ENCODE measurements at regions not wholly inside any gene's neighbourhood (a gene's known extent, or its start where the extent isn't known, plus 50 kb on each side); places are given as distances from the start of the nearest gene placed in this dataset.

GRCh38 chr14:78083837-78084236 lies 86.3 kb upstream of the NRXN3 start:
- no peak overlapping the region for H3K4me3 ChIP-seq
- no peaks in the 10 kb centered on the region for H3K4me1 ChIP-seq
- H3K27ac ChIP-seq = no peak overlapping the region
- H3K9ac ChIP-seq (ENCODE audit: low read depth in 2 of 2, low read length in 2 of 2) = no peak overlapping the region
- intact Hi-C loops (cut with DNase I) = no loop called here
- no peaks in the 10 kb centered on the region for H3K27me3 ChIP-seq
- no peaks in the 10 kb centered on the region for H3K36me3 ChIP-seq
- no peak for DNase-seq
- no peaks in the 10 kb centered on the region for H3K9me3 ChIP-seq
- TF ChIP-seq CTCF (IDR thresholded peaks at IDR 0.05) = no peak

GRCh38 chr14:78086342-78086741 lies 83.8 kb upstream of the NRXN3 start:
- no peaks in the 10 kb centered on the region for H3K4me1 ChIP-seq
- no peak overlapping the region for H3K4me3 ChIP-seq
- no peak for DNase-seq
- H3K9ac ChIP-seq (ENCODE audit: low read depth in 2 of 2, low read length in 2 of 2) = no peak overlapping the region
- no peak for TF ChIP-seq CTCF (IDR thresholded peaks at IDR 0.05)
- H3K36me3 ChIP-seq = no peaks in the 10 kb centered on the region
- intact Hi-C loops (cut with DNase I) = no loop called here
- no peaks in the 10 kb centered on the region for H3K27me3 ChIP-seq
- H3K9me3 ChIP-seq = no peaks in the 10 kb centered on the region
- no peak overlapping the region for H3K27ac ChIP-seq

- no peak for DNase-seq
- H3K27me3 ChIP-seq = no peaks in the 10 kb centered on the region
- no peak overlapping the region for H3K4me3 ChIP-seq
- no peaks in the 10 kb centered on the region for H3K9me3 ChIP-seq
- H3K27ac ChIP-seq = no peak overlapping the region
- TF ChIP-seq CTCF (IDR thresholded peaks at IDR 0.05) = no peak
- H3K36me3 ChIP-seq = no peaks in the 10 kb centered on the region
- intact Hi-C loops (cut with DNase I) = no loop called here
- H3K4me1 ChIP-seq = no peaks in the 10 kb centered on the region
- H3K9ac ChIP-seq (ENCODE audit: low read depth in 2 of 2, low read length in 2 of 2) = no peak overlapping the region
These were observed 81.3 kb upstream of the NRXN3 start for GRCh38 chr14:78088916-78089315.

GRCh38 chr14:78090864-78091263 lies 79.3 kb upstream of the NRXN3 start:
- intact Hi-C loops (cut with DNase I) = no loop called here
- no peak overlapping the region for H3K9ac ChIP-seq (ENCODE audit: low read depth in 2 of 2, low read length in 2 of 2)
- no peaks in the 10 kb centered on the region for H3K9me3 ChIP-seq
- H3K27ac ChIP-seq = no peak overlapping the region
- DNase-seq = no peak
- no peak overlapping the region for H3K4me3 ChIP-seq
- H3K4me1 ChIP-seq = no peaks in the 10 kb centered on the region
- H3K36me3 ChIP-seq = no peaks in the 10 kb centered on the region
- no peaks in the 10 kb centered on the region for H3K27me3 ChIP-seq
- TF ChIP-seq CTCF (IDR thresholded peaks at IDR 0.05) = no peak

GRCh38 chr14:78091361-78091760 lies 78.8 kb upstream of the NRXN3 start:
- no peak overlapping the region for H3K4me3 ChIP-seq
- no peak overlapping the region for H3K9ac ChIP-seq (ENCODE audit: low read depth in 2 of 2, low read length in 2 of 2)
- intact Hi-C loops (cut with DNase I) = no loop called here
- H3K27ac ChIP-seq = no peak overlapping the region
- H3K27me3 ChIP-seq = no peaks in the 10 kb centered on the region
- no peak for TF ChIP-seq CTCF (IDR thresholded peaks at IDR 0.05)
- no peak for DNase-seq
- no peaks in the 10 kb centered on the region for H3K9me3 ChIP-seq
- no peaks in the 10 kb centered on the region for H3K4me1 ChIP-seq
- no peaks in the 10 kb centered on the region for H3K36me3 ChIP-seq

- Histone ChIP-seq H3K4me1 (no peaks in the 10 kb centered on the region), H3K27me3 (no peaks in the 10 kb centered on the region), H3K27ac (no peak overlapping the region), H3K9me3 (no peaks in the 10 kb centered on the region), H3K4me3 (no peak overlapping the region), H3K36me3 (no peaks in the 10 kb centered on the region), H3K9ac (ENCODE audit: low read depth in 2 of 2, low read length in 2 of 2) (no peak overlapping the region)
- DNase-seq = no peak
- intact Hi-C loops (cut with DNase I) = no loop called here
- no peak for TF ChIP-seq CTCF (IDR thresholded peaks at IDR 0.05)
These were observed 78.1 kb upstream of the NRXN3 start for GRCh38 chr14:78092040-78092439.

Data from colonic mucosa (tissue), 4 donors.